Activated T-helper 1 cell treated with anti-CD3 and anti-CD28 coated beads, Interleukin-12 subunit alpha, Interleukin-12 subunit beta, Interleukin-2, Interleukin-4 antibody, amounts not matched to agents 30 ng/mL and 10 ng/mL and 1 ng/mL, durations not matched to agents 14 hours and 24 hours and 36 hours (primary cell): ENCODE measurements at regions not wholly inside any gene's neighbourhood (a gene's known extent, or its start where the extent isn't known, plus 50 kb on each side); places are given as distances from the start of the nearest gene placed in this dataset.
"Not testable (repeated sequence)": the region's sequence is repeated elsewhere in the genome, so short reads cannot be mapped to it uniquely, and the experiment has no call there.

ENCODE experiments used
- DNase-seq: peaks from one replicate; pipeline ENCODE4 v3.0.0; 2021; ENCODE audit warnings: low spot score
- H3K27ac Mint-ChIP-seq: one replicate; pipeline ENCODE4 v1.8.0; 2021; ENCODE audit warnings: mild to moderate bottlenecking, mixed read lengths
- H3K27me3 Mint-ChIP-seq: one replicate; pipeline ENCODE4 v1.8.0; 2022; ENCODE audit warnings: mild to moderate bottlenecking, moderate library complexity, mixed read lengths; ENCODE audit not compliant: insufficient read depth
- H3K36me3 Mint-ChIP-seq: one replicate; pipeline ENCODE4 v1.8.0; 2021; ENCODE audit warnings: low read depth, mixed read lengths
- H3K4me1 Mint-ChIP-seq: one replicate; pipeline ENCODE4 v1.8.0; 2021; ENCODE audit warnings: low read depth, mixed read lengths
- H3K4me3 Mint-ChIP-seq: one replicate; pipeline ENCODE4 v1.8.0; 2021; ENCODE audit warnings: mild to moderate bottlenecking, moderate library complexity, mixed read lengths
- H3K9me3 Mint-ChIP-seq: one replicate; pipeline ENCODE4 v1.8.0; 2021; ENCODE audit warnings: mixed read lengths
- intact Hi-C: fragments of 100-400 bp; cut with micrococcal nuclease; formaldehyde crosslinking; loops from one replicate; pipeline ENCODE4 v1.15.1; 2024

DNA sequence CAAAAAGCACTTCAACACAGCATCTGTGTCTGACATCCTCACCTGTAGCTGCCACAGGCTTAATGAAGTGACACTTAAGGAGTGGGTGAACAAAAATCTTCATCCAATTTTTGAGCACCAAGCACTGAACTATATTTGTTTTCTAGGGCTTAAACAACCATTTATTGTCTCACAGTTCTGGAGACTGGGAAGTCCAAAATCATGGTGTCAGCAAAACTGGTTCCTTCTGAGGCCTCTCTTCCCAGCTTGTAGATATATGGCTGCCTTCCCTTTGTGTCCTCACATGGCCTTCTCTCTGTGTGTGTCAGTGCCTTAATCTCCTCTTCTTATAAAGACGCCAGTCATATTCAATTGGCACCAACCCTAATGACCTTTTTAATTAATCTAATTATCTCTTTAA is 189.2 kb upstream of the CLNK start:
- Mint-ChIP-seq H3K4me1 (no peaks in the 10 kb centered on the region), H3K27ac (no peak overlapping the region), H3K4me3 (no peak overlapping the region), H3K27me3 (no peaks in the 10 kb centered on the region), H3K9me3 (no peaks in the 10 kb centered on the region), H3K36me3 (no peaks in the 10 kb centered on the region)
- intact Hi-C loops, result no loop called here
- DNase-seq, result no peak

DNA sequence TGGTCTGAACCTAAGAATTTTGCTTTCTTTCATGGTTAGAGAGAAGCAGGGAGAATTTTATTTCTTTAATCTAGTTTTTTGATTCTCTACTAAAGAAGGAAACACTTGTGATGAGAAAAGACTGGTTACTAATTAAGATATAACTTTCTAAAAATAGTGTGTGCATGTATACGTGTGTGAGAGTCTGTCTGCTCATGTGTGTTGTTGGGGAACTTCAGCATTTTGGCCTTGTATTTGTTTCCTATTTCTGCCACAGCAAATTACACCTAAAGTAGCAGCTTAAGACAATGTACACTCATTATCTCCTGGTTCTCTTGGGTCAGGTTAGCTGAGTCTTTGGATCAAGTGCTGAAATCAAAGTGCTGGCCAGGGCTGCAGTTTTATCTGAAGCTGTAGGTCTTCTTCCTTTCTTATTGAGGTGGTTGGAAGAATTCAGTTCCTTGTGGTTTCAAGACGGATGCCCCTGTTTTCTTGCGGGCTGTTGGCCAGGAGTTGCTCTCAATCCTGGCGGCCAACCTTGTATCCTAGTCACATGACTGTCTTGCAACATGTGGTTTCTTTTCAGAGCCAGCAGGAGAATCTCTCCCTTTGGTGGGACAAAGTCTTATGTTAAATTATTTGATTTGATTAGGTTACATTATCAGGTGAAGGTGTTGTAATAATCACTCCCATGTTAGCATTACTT is 188.4 kb upstream of the CLNK start:
- Mint-ChIP-seq H3K27ac (no peak overlapping the region), H3K9me3 (no peaks in the 10 kb centered on the region), H3K36me3 (no peaks in the 10 kb centered on the region), H3K4me1 (no peaks in the 10 kb centered on the region), H3K27me3 (no peaks in the 10 kb centered on the region), H3K4me3 (no peak overlapping the region)
- intact Hi-C loops, result no loop called here
- DNase-seq, result no peak

- DNase-seq, result no peak
- Mint-ChIP-seq H3K4me3 (no peak overlapping the region), H3K27me3 (no peaks in the 10 kb centered on the region), H3K36me3 (no peaks in the 10 kb centered on the region), H3K4me1 (no peaks in the 10 kb centered on the region), H3K9me3 (peaks cover 4% of the 10 kb centered on the region), H3K27ac (no peak overlapping the region)
- intact Hi-C loops, result no loop called here
Observed at GRCh38 chr4:10866666-10867065, 182.1 kb upstream of the CLNK start.

GRCh38 chr4:10861036-10861435 is 176.5 kb upstream of the CLNK start:
- no peak overlapping the region for H3K4me3 Mint-ChIP-seq
- H3K4me1 Mint-ChIP-seq, result no peaks in the 10 kb centered on the region
- H3K27ac Mint-ChIP-seq, result no peak overlapping the region
- intact Hi-C loops, result no loop called here
- no peak for DNase-seq
- peaks cover 13% of the 10 kb centered on the region for H3K9me3 Mint-ChIP-seq
- H3K36me3 Mint-ChIP-seq, result peaks cover 3% of the 10 kb centered on the region
- H3K27me3 Mint-ChIP-seq, result no peaks in the 10 kb centered on the region

DNA sequence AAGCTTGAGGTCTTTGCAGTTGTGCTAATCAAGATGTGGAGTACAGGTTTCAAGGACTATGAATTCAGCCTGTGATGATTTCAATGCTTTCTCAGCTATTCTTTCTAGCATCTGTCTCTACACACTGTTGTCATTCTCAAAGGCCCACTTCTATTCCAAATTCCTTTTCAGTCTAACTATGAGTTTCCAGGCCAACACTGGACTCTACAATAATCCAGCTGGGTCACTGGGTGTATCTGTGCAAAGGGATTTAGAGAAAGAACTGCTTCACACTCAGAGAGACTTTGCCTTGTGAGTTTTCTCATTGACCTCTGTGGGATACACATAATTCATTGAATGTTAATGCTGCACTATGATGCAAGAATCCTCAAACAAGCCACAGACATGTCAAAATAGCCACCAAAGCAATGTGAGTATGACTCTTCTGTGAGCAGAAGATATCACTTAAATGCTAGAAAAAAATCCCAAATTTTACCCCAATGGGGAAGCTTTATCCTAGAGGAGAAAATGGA is 171.8 kb upstream of the CLNK start:
- DNase-seq, result no peak
- H3K4me3 Mint-ChIP-seq, result no peak overlapping the region
- intact Hi-C loops, result no loop called here
- peaks cover 14% of the 10 kb centered on the region for H3K9me3 Mint-ChIP-seq
- H3K4me1 Mint-ChIP-seq, result peaks cover 12% of the 10 kb centered on the region
- no peaks in the 10 kb centered on the region for H3K27me3 Mint-ChIP-seq
- peaks cover 3% of the 10 kb centered on the region for H3K36me3 Mint-ChIP-seq
- H3K27ac Mint-ChIP-seq, result no peak overlapping the region

GRCh38 chr4:10853196-10853595 is 168.6 kb upstream of the CLNK start:
- Mint-ChIP-seq H3K9me3 (peaks cover 15% of the 10 kb centered on the region), H3K4me1 (peaks cover 12% of the 10 kb centered on the region), H3K36me3 (no peaks in the 10 kb centered on the region), H3K4me3 (no peak overlapping the region), H3K27ac (peak overlapping the region; percentile 61), H3K27me3 (peaks cover 3% of the 10 kb centered on the region)
- intact Hi-C loops, result loop anchor here (2.0 to 5.0 kb wide), 2 partner anchors 46 to 122 kb away; no protein-coding TSS in a partner anchor
- no peak for DNase-seq

DNA sequence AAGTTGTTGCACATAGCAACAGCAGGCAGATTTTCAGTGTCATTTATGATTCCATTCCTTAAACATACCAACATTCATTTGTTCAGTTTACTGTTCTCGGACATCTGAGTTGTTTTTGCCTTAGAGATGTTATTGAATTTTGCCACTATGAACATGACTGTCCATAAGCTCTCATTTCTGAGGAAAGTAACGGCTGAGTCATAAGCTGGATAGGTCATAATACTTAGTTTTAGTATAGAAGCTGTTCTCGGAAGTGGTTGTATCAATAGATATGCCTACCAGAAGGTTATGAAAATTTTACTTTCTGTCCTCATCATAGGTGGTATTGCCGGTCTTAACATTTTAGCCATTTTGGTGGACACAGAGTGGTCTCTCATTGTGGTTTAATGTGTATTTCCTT is 157.1 kb upstream of the CLNK start:
- Mint-ChIP-seq H3K36me3 (no peaks in the 10 kb centered on the region), H3K9me3 (peaks cover 7% of the 10 kb centered on the region), H3K4me1 (peaks cover 10% of the 10 kb centered on the region), H3K27ac (no peak overlapping the region), H3K4me3 (no peak overlapping the region), H3K27me3 (no peaks in the 10 kb centered on the region)
- intact Hi-C loops, result no loop called here
- DNase-seq, result no peak

GRCh38 chr4:10837151-10837550 is 152.6 kb upstream of the CLNK start:
- intact Hi-C loops, result no loop called here
- DNase-seq, result no peak
- Mint-ChIP-seq H3K4me1 (no peaks in the 10 kb centered on the region), H3K27ac (no peak overlapping the region), H3K27me3 (no peaks in the 10 kb centered on the region), H3K36me3 (no peaks in the 10 kb centered on the region), H3K9me3 (no peaks in the 10 kb centered on the region), H3K4me3 (no peak overlapping the region)

- no peak for DNase-seq
- Mint-ChIP-seq H3K4me1 (peaks cover 5% of the 10 kb centered on the region), H3K9me3 (peaks cover 14% of the 10 kb centered on the region), H3K36me3 (no peaks in the 10 kb centered on the region), H3K4me3 (no peak overlapping the region), H3K27me3 (no peaks in the 10 kb centered on the region), H3K27ac (no peak overlapping the region)
- intact Hi-C loops, result no loop called here
Observed at GRCh38 chr4:10832806-10833628, 148.4 kb upstream of the CLNK start.

DNA sequence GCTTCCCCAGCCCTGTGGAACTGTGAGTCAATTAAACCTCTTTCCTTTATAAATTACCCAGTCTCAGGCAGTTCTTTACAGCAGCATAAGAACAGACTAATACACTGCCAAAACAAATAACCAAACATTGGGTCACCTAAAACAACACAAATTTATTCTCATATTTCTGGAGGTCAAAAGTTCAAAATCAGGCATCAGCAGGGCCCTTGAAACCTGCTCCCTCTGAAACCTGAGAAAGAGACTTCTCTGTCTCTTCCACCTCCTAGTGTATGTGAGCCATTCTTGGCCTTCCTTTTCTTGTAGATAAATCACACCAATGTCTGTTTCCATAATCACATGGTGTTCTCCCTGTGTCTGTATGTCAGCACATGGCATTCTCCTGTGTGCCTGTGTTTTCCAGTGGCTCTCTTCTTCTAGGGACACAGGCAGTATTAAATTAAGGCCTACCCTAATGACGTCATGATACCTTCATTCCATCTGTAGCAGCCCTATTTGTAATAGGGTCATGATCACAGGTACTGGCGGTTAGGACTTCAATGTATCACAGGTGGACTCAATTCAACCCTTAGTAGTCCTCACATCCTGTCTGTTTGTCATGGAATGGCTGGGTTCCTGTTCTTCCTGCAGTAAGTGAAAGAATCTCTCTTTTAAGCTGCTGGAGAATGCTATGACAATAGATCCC is 147.3 kb upstream of the CLNK start:
- Mint-ChIP-seq H3K27me3 (no peaks in the 10 kb centered on the region), H3K36me3 (no peaks in the 10 kb centered on the region), H3K27ac (no peak overlapping the region), H3K4me3 (no peak overlapping the region), H3K9me3 (peaks cover 14% of the 10 kb centered on the region), H3K4me1 (peaks cover 5% of the 10 kb centered on the region)
- DNase-seq, result no peak
- intact Hi-C loops, result no loop called here

- not testable (repeated sequence) for H3K36me3 Mint-ChIP-seq
Observed at GRCh38 chr4:10828918-10829538, 144.5 kb upstream of the CLNK start.

GRCh38 chr4:10821826-10822225 is 137.3 kb upstream of the CLNK start:
- Mint-ChIP-seq H3K27me3 (no peaks in the 10 kb centered on the region), H3K27ac (no peak overlapping the region), H3K4me1 (no peaks in the 10 kb centered on the region), H3K9me3 (no peaks in the 10 kb centered on the region), H3K4me3 (no peak overlapping the region), H3K36me3 (no peaks in the 10 kb centered on the region)
- intact Hi-C loops, result no loop called here
- no peak for DNase-seq

More at GRCh38 chr4:10828918-10829538, 144.5 kb upstream of the CLNK start:
- H3K9me3 Mint-ChIP-seq, result peaks cover 14% of the 10 kb centered on the region
- H3K4me1 Mint-ChIP-seq, intact Hi-C loops, DNase-seq, H3K4me3 Mint-ChIP-seq, H3K27me3 Mint-ChIP-seq, H3K27ac Mint-ChIP-seq: not testable (repeated sequence)
